H1 (cell line): ENCODE measurements at regions not wholly inside any gene's neighbourhood (a gene's known extent, or its start where the extent isn't known, plus 50 kb on each side); places are given as distances from the start of the nearest gene placed in this dataset.

Source experiments
- CTCF ChIA-PET: fragments of 300-600 bp; sonication (Branson Sonifier 250); formaldehyde crosslinking; loops from one replicate; lab custom pipeline; 2021; ENCODE audit not compliant: partially characterized antibody; lab: Charles Lee
- POLR2A ChIA-PET: fragments of 300-600 bp; sonication (Branson Sonifier 250); formaldehyde crosslinking; loops from one replicate; lab custom pipeline; 2021; ENCODE audit warnings: inconsistent platforms; ENCODE audit not compliant: partially characterized antibody; lab: Charles Lee
- DNase-seq, 2 experiments: peaks; one replicate each; pipeline versions ENCODE4 v3.0.0 to v3.0.0-alpha.2; 2010 to 2022; ENCODE audit warnings: low spot score in 2 of 2, low read depth in 1 of 2, mixed read lengths in 1 of 2
- FAIRE-seq: peaks from 2 replicates; lab custom pipeline; 2011; peaks lifted over from hg19 to GRCh38; lab: Jason Lieb, UNC
- H2AFZ ChIP-seq: 2 replicates; pipeline ENCODE4 v1.8.1; 2012; ENCODE audit warnings: low read length, inconsistent platforms
- H2AK5ac ChIP-seq: 2 replicates; pipeline ENCODE4 v1.6.1; 2013; ENCODE audit warnings: low read depth, low read length
- H2BK120ac ChIP-seq: replicated peaks from 2 replicates; pipeline ENCODE3; 2013; ENCODE audit warnings: low read depth, low read length, inconsistent platforms
- H2BK12ac ChIP-seq: 2 replicates; pipeline ENCODE4 v1.6.1; 2013; ENCODE audit warnings: low read depth, low read length
- H2BK15ac ChIP-seq: 2 replicates; pipeline ENCODE4 v1.6.1; 2013; ENCODE audit warnings: low read length
- H2BK20ac ChIP-seq: 2 replicates; pipeline ENCODE4 v1.6.1; 2013; ENCODE audit warnings: low read length
- H2BK5ac ChIP-seq: 2 replicates; pipeline ENCODE4 v1.6.1; 2013; ENCODE audit warnings: low read depth, low read length
- H3K14ac ChIP-seq: 2 replicates; pipeline ENCODE4 v1.6.1; 2013; ENCODE audit warnings: inconsistent platforms; ENCODE audit not compliant: insufficient read length
- H3K18ac ChIP-seq: 2 replicates; pipeline ENCODE4 v1.6.1; 2013; ENCODE audit warnings: low read length; ENCODE audit errors: extremely low read depth
- H3K23ac ChIP-seq: 2 replicates; pipeline ENCODE4 v1.6.1; 2013; ENCODE audit warnings: inconsistent platforms; ENCODE audit not compliant: insufficient read length
- H3K23me2 ChIP-seq: 2 replicates; pipeline ENCODE4 v1.6.1; 2013; ENCODE audit warnings: low read depth, low read length
- H3K27ac ChIP-seq: 2 replicates; pipeline ENCODE4 v1.6.1; 2011; ENCODE audit warnings: low read depth, low read length, inconsistent platforms
- H3K27me3 ChIP-seq, 4 experiments: replicated peaks in 1 of 4; 1 replicate in 1 of 4; 2 replicates in 3 of 4; pipeline versions ENCODE4 v1.6.1 to v1.8.1; 2011 to 2013; ENCODE audit warnings: low read length in 3 of 4, mild to moderate bottlenecking in 3 of 4, inconsistent platforms in 2 of 4, mixed read lengths in 2 of 4, moderate library complexity in 1 of 4; ENCODE audit not compliant: control insufficient read depth in 3 of 4, insufficient read depth in 3 of 4; ENCODE audit errors: extremely low read depth in 1 of 4
- H3K36me3 ChIP-seq, 4 experiments: 2 replicates each; pipeline versions ENCODE4 v1.6.1 to v1.8.1; 2011 to 2013; ENCODE audit warnings: mild to moderate bottlenecking in 4 of 4, low read length in 3 of 4, moderate library complexity in 2 of 4, control low read depth in 1 of 4, inconsistent platforms in 1 of 4; ENCODE audit not compliant: insufficient read depth in 4 of 4, control insufficient read depth in 2 of 4
- H3K4ac ChIP-seq: replicated peaks from 2 replicates; pipeline ENCODE3; 2013; ENCODE audit warnings: low read length, low read depth, mixed read lengths, inconsistent platforms; ENCODE audit not compliant: insufficient read length
- H3K4me1 ChIP-seq, 4 experiments: replicated peaks in 1 of 4; 1 replicate in 1 of 4; 2 replicates in 3 of 4; pipeline versions ENCODE4 v1.6.1 to v1.8.1; 2011 to 2013; ENCODE audit warnings: low read length in 3 of 4, inconsistent platforms in 2 of 4, mixed read lengths in 1 of 4; ENCODE audit not compliant: insufficient read depth in 4 of 4, control insufficient read depth in 3 of 4
- H3K4me2 ChIP-seq, 2 experiments: 2 replicates each; pipeline versions ENCODE4 v1.6.1 to v1.8.1; 2011 to 2013; ENCODE audit warnings: low read depth in 2 of 2, low read length in 2 of 2, control low read depth in 1 of 2, inconsistent platforms in 1 of 2, mild to moderate bottlenecking in 1 of 2; ENCODE audit not compliant: insufficient read depth in 1 of 2
- H3K4me3 ChIP-seq, 4 experiments: fragments of 200-600, 300-600 bp in 1 of 4; sonication (generic), shearing (Covaris generic), sonication (Bioruptor Twin) in 1 of 4; 2 replicates each; pipeline versions ENCODE4 v1.5.1 to v1.8.1; 2011 to 2016; ENCODE audit warnings: low read length in 4 of 4, low read depth in 3 of 4, control low read depth in 2 of 4, inconsistent platforms in 2 of 4, mild to moderate bottlenecking in 2 of 4, mixed read lengths in 1 of 4, moderate library complexity in 1 of 4; ENCODE audit not compliant: insufficient read depth in 2 of 4; ENCODE audit errors: extremely low read depth in 1 of 4
- H3K56ac ChIP-seq: replicated peaks from 2 replicates; pipeline ENCODE3; 2013; ENCODE audit warnings: low read depth, mild to moderate bottlenecking, mixed read lengths, low read length, inconsistent platforms; ENCODE audit not compliant: insufficient read length
- H3K79me1 ChIP-seq: 2 replicates; pipeline ENCODE4 v1.6.1; 2013; ENCODE audit warnings: low read depth, low read length, control low read depth
- H3K79me2 ChIP-seq, 2 experiments: 2 replicates each; pipeline versions ENCODE4 v1.6.1 to v1.8.1; 2012 to 2013; ENCODE audit warnings: low read length in 2 of 2, mild to moderate bottlenecking in 2 of 2, inconsistent platforms in 1 of 2; ENCODE audit not compliant: insufficient read depth in 2 of 2, control insufficient read depth in 1 of 2
- H3K9ac ChIP-seq, 4 experiments: replicated peaks in 1 of 4; 1 replicate in 1 of 4; 2 replicates in 3 of 4; pipeline versions ENCODE4 v1.6.1 to v1.8.1; 2011 to 2013; ENCODE audit warnings: low read depth in 3 of 4, low read length in 3 of 4, control low read depth in 2 of 4, mild to moderate bottlenecking in 2 of 4, moderate library complexity in 2 of 4, inconsistent platforms in 1 of 4; ENCODE audit errors: extremely low read depth in 1 of 4
- H3K9me3 ChIP-seq, 2 experiments: 2 replicates each; pipeline versions ENCODE4 v1.6.1 to v1.8.1; 2012 to 2013; ENCODE audit warnings: mild to moderate bottlenecking in 2 of 2, moderate library complexity in 2 of 2, control low read depth in 1 of 2, inconsistent platforms in 1 of 2, low read depth in 1 of 2, low read length in 1 of 2, mixed read lengths in 1 of 2; ENCODE audit not compliant: insufficient read depth in 2 of 2
- H4K20me1 ChIP-seq, 2 experiments: replicated peaks in 1 of 2; 2 replicates each; pipeline versions ENCODE3 to v1.8.1; 2011 to 2013; ENCODE audit warnings: inconsistent platforms in 2 of 2, low read length in 2 of 2, mild to moderate bottlenecking in 1 of 2; ENCODE audit not compliant: insufficient read depth in 2 of 2, control insufficient read depth in 1 of 2
- H4K5ac ChIP-seq: 2 replicates; pipeline ENCODE4 v1.6.1; 2013; ENCODE audit warnings: low read length, low read depth, mixed read lengths, inconsistent platforms; ENCODE audit not compliant: insufficient read length
- H4K8ac ChIP-seq: 2 replicates; pipeline ENCODE4 v1.8.0; 2013; ENCODE audit warnings: mild to moderate bottlenecking, moderate library complexity, low read length, inconsistent platforms; ENCODE audit not compliant: insufficient read depth; ENCODE audit errors: extremely low read depth
- H4K91ac ChIP-seq: replicated peaks from 2 replicates; pipeline ENCODE3; 2013; ENCODE audit warnings: low read length, mixed read lengths, inconsistent platforms; ENCODE audit not compliant: insufficient read length
- EGR1 ChIP-seq: IDR thresholded peaks from 2 replicates; pipeline ENCODE4 v1.6.1; 2011; ENCODE audit warnings: low read depth, low read length, borderline replicate concordance
- JUND ChIP-seq: IDR thresholded peaks from 2 replicates; pipeline ENCODE4 v1.6.1; 2011; ENCODE audit warnings: mild to moderate bottlenecking, improper control_type of control experiment, low read length
- RNF2 ChIP-seq: fragments of 200-900, 300-1000 bp; sonication (generic); IDR thresholded peaks from 2 replicates; pipeline ENCODE4 v1.7.1; 2016; ENCODE audit warnings: borderline replicate concordance, low read depth, mild to moderate bottlenecking, antibody characterized with exemption, low read length; ENCODE audit not compliant: poor library complexity, severe bottlenecking; ENCODE audit errors: missing control alignments
- SP4 ChIP-seq: IDR thresholded peaks from 2 replicates; pipeline ENCODE4 v1.6.1; 2012; ENCODE audit warnings: low read length, inconsistent platforms
- WGBS, 2 experiments: shearing (Covaris generic) in 1 of 2; methylation state at CpG; one replicate each; pipeline versions ENCODE4 v1.1.6 to v1.1.7; 2013 to 2015; ENCODE audit warnings: low lambda C conversion rate in 2 of 2, mixed read lengths in 2 of 2, inconsistent platforms in 1 of 2, low coverage in 1 of 2, missing lambda C conversion rate in 1 of 2; ENCODE audit not compliant: insufficient replicate concordance in 2 of 2, insufficient coverage in 1 of 2, insufficient read length in 1 of 2; ENCODE audit errors: extremely low coverage in 1 of 2, missing lambda C conversion rate in 1 of 2; 5-methylcytosine and 5-hydroxymethylcytosine counted together

GRCh38 chr10:124149189-124150042 is 56.0 kb upstream of the CHST15 start:
- Histone ChIP-seq H4K20me1 (no peaks in the 10 kb centered on the region), H3K9ac (no peak overlapping the region), H3K4me3 (no peak overlapping the region), H3K79me1 (no peaks in the 10 kb centered on the region), H3K18ac (no peak overlapping the region), H3K4ac (no peak overlapping the region), H4K91ac (no peak overlapping the region), H3K27me3 (no peaks in the 10 kb centered on the region), H2AFZ (no peak overlapping the region), H3K79me2 (no peaks in the 10 kb centered on the region), H3K14ac (no peak overlapping the region), H3K56ac (no peak overlapping the region), H4K8ac (no peak overlapping the region), H4K5ac (no peak overlapping the region), H3K23ac (no peak overlapping the region), H3K27ac (no peak overlapping the region), H2BK120ac (no peak overlapping the region), H2BK15ac (no peak overlapping the region), H3K9me3 (no peaks in the 10 kb centered on the region; a peak in 1 of 4 replicates), H3K4me1 (peaks cover 0 to 7% (median 3%) of the 10 kb centered on the region in 4 experiments; a peak in 3 of 7 replicates), H3K4me2 (no peak overlapping the region), H2BK5ac (no peak overlapping the region), H3K23me2 (peaks cover 8% of the 10 kb centered on the region; the same call in 1 of the 2 replicates), H2BK12ac (no peak overlapping the region), H2AK5ac (no peak overlapping the region), H2BK20ac (no peak overlapping the region), H3K36me3 (no peaks in the 10 kb centered on the region)
- POLR2A ChIA-PET = no interaction called here
- TF ChIP-seq EGR1 (no peak), JUND (no peak), RNF2 (no peak), SP4 (no peak)
- FAIRE-seq (no peak), DNase-seq (no peak)
- CTCF ChIA-PET = interaction anchor here (1.1 kb wide), 1 partner anchor 12 kb away, joined by 4 read pairs; no protein-coding TSS in a partner anchor
- WGBS, 2 experiments = 83% methylated on average over 17 of the region's 17 CpGs; no CpG with 5 or more reads in 1 of the 2 experiments
